ENCODE measurements at regions not wholly inside any gene's neighbourhood (a gene's known extent, or its start where the extent isn't known, plus 50 kb on each side); places are given as distances from the start of the nearest gene placed in this dataset.

DNA sequence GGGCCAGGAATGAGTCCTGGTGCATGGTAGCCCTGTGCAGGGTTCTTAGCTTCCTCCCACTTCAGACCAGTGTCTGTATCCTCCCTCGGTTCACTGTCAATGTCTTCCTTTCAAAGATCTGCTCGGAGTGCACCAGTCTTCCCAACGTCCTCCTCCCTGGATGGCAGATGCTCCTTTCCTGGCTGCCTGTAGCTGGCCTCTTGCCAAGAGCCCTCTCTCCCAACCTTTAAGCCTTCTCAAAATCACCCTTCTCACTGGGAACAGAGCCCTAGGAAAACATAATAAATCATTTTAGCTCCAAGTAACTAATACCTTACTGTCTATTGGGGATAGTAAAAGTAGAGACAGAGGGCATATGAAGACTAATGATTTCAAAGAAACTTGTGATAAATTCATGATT, 490.6 kb downstream of the CCSER2 start:
- TF ChIP-seq, protein P1, sequence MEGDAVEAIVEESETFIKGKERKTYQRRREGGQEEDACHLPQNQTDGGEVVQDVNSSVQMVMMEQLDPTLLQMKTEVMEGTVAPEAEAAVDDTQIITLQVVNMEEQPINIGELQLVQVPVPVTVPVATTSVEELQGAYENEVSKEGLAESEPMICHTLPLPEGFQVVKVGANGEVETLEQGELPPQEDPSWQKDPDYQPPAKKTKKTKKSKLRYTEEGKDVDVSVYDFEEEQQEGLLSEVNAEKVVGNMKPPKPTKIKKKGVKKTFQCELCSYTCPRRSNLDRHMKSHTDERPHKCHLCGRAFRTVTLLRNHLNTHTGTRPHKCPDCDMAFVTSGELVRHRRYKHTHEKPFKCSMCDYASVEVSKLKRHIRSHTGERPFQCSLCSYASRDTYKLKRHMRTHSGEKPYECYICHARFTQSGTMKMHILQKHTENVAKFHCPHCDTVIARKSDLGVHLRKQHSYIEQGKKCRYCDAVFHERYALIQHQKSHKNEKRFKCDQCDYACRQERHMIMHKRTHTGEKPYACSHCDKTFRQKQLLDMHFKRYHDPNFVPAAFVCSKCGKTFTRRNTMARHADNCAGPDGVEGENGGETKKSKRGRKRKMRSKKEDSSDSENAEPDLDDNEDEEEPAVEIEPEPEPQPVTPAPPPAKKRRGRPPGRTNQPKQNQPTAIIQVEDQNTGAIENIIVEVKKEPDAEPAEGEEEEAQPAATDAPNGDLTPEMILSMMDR (IDR thresholded peaks at IDR 0.05; ENCODE audit: low read depth, low read length): no peak
- TF ChIP-seq POLR2A (IDR thresholded peaks at IDR 0.05; ENCODE audit: extremely low read depth, insufficient read length): no peak
